HepG2 (cell line): ENCODE measurements at regions not wholly inside any gene's neighbourhood (a gene's known extent, or its start where the extent isn't known, plus 50 kb on each side); places are given as distances from the start of the nearest gene placed in this dataset.

Experiments
- ASH2L ChIP-seq: fragments of 300-600, 200-600 bp; sonication (generic); IDR thresholded peaks from 2 replicates; pipeline ENCODE4 v1.7.0; 2017; ENCODE audit warnings: low read depth, mild to moderate bottlenecking, moderate library complexity, mixed read lengths, low read length; ENCODE audit not compliant: insufficient read length
- ATRX ChIP-seq: sonication (generic); formaldehyde crosslinking; IDR thresholded peaks from 2 replicates; pipeline ENCODE4 v1.4.0; 2020; ENCODE audit warnings: missing genetic modification reagents, borderline replicate concordance
- CREB1 ChIP-seq, 2 experiments: fragments of 450-650 bp in 1 of 2; IDR thresholded peaks; 2 replicates each; pipeline ENCODE4 v1.6.1; 2016 to 2017; ENCODE audit warnings: control low read depth in 1 of 2, mild to moderate bottlenecking in 1 of 2, missing compliant biosample characterization in 1 of 2, missing genetic modification characterization in 1 of 2
- NR3C1 ChIP-seq: sonication (generic); formaldehyde crosslinking; IDR thresholded peaks from 2 replicates; pipeline ENCODE4 v1.4.0; 2020; ENCODE audit warnings: missing genetic modification reagents
- PRDM4 ChIP-seq: sonication (generic); formaldehyde crosslinking; IDR thresholded peaks from 2 replicates; pipeline ENCODE4 v1.9.0; 2021; ENCODE audit warnings: missing genetic modification reagents, borderline replicate concordance
- ZFX ChIP-seq: sonication (generic); formaldehyde crosslinking; IDR thresholded peaks from 2 replicates; pipeline ENCODE4 v1.4.0; 2020; ENCODE audit warnings: mild to moderate bottlenecking, low read depth, missing genetic modification reagents, moderate library complexity
- TF ChIP-seq, protein P1 (sequence below): sonication (generic); formaldehyde crosslinking; IDR thresholded peaks from 2 replicates; pipeline ENCODE4 v1.5.0; 2020; ENCODE audit warnings: mild to moderate bottlenecking, missing genetic modification reagents, moderate library complexity

DNA sequence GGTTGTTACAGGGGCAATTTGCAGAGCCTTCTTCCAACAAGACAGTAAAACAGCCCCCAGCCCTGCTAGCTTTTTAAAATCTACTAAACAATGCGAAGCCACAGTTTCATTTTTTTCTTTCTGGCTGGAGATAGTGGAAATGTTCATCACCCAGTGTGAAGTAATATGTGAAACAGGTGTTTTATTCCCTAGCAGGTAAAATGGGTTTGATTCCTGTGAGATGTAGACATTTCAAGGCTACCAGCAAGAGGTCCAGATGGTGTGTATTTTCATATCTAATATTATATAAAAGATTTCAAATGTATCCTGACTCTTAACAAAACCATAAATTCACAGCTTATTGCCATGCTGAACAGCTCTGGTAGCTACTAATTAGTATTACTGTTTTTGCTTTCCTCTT lies 160.3 kb downstream of the SATB1 start:
- TF ChIP-seq, protein P1, sequence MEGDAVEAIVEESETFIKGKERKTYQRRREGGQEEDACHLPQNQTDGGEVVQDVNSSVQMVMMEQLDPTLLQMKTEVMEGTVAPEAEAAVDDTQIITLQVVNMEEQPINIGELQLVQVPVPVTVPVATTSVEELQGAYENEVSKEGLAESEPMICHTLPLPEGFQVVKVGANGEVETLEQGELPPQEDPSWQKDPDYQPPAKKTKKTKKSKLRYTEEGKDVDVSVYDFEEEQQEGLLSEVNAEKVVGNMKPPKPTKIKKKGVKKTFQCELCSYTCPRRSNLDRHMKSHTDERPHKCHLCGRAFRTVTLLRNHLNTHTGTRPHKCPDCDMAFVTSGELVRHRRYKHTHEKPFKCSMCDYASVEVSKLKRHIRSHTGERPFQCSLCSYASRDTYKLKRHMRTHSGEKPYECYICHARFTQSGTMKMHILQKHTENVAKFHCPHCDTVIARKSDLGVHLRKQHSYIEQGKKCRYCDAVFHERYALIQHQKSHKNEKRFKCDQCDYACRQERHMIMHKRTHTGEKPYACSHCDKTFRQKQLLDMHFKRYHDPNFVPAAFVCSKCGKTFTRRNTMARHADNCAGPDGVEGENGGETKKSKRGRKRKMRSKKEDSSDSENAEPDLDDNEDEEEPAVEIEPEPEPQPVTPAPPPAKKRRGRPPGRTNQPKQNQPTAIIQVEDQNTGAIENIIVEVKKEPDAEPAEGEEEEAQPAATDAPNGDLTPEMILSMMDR, result no peak
- TF ChIP-seq CREB1 (IDR thresholded peaks at IDR 0.05), result no peak
- TF ChIP-seq CREB1 (CRISPR knock-in tag; IDR thresholded peaks at IDR 0.05), result no peak
- no peak for TF ChIP-seq ASH2L
- no peak for TF ChIP-seq ZFX (CRISPR knock-in tag)
- no peak for TF ChIP-seq ATRX (CRISPR knock-in tag)
- no peak for TF ChIP-seq NR3C1 (CRISPR knock-in tag)
- no peak for TF ChIP-seq PRDM4 (CRISPR knock-in tag)
